Immature natural killer cell (primary cell): ENCODE measurements at regions not wholly inside any gene's neighbourhood (a gene's known extent, or its start where the extent isn't known, plus 50 kb on each side); places are given as distances from the start of the nearest gene placed in this dataset.

Source experiments
- DNase-seq, 3 donors: peaks; one replicate each; pipeline ENCODE4 v3.0.0; 2022; ENCODE audit warnings: mixed read lengths in 1 of 3
- H3K27ac Mint-ChIP-seq, 6 donors: one replicate each; pipeline ENCODE4 v1.8.0; 2020; ENCODE audit warnings: mixed read lengths in 6 of 6, mild to moderate bottlenecking in 5 of 6, inconsistent platforms in 4 of 6, moderate library complexity in 3 of 6
- H3K27me3 Mint-ChIP-seq, 3 donors: one replicate each; pipeline ENCODE4 v1.8.0; 2020 to 2021; ENCODE audit warnings: low read depth in 3 of 3, mild to moderate bottlenecking in 3 of 3, mixed read lengths in 3 of 3, moderate library complexity in 3 of 3, inconsistent platforms in 1 of 3
- H3K36me3 Mint-ChIP-seq, 3 donors: one replicate each; pipeline ENCODE4 v1.8.0; 2020; ENCODE audit warnings: mixed read lengths in 3 of 3, inconsistent platforms in 2 of 3, mild to moderate bottlenecking in 2 of 3
- H3K4me1 Mint-ChIP-seq, 2 donors: one replicate each; pipeline ENCODE4 v1.8.0; 2020; ENCODE audit warnings: inconsistent platforms in 2 of 2, mild to moderate bottlenecking in 2 of 2, mixed read lengths in 2 of 2, moderate library complexity in 1 of 2
- H3K4me3 Mint-ChIP-seq, 5 donors: one replicate each; pipeline ENCODE4 v1.8.0; 2020; ENCODE audit warnings: mild to moderate bottlenecking in 5 of 5, mixed read lengths in 5 of 5, inconsistent platforms in 3 of 5, moderate library complexity in 3 of 5
- H3K9me3 Mint-ChIP-seq, 6 donors: one replicate each; pipeline ENCODE4 v1.8.0; 2020; ENCODE audit warnings: mild to moderate bottlenecking in 6 of 6, mixed read lengths in 6 of 6, inconsistent platforms in 4 of 6, moderate library complexity in 3 of 6

DNA sequence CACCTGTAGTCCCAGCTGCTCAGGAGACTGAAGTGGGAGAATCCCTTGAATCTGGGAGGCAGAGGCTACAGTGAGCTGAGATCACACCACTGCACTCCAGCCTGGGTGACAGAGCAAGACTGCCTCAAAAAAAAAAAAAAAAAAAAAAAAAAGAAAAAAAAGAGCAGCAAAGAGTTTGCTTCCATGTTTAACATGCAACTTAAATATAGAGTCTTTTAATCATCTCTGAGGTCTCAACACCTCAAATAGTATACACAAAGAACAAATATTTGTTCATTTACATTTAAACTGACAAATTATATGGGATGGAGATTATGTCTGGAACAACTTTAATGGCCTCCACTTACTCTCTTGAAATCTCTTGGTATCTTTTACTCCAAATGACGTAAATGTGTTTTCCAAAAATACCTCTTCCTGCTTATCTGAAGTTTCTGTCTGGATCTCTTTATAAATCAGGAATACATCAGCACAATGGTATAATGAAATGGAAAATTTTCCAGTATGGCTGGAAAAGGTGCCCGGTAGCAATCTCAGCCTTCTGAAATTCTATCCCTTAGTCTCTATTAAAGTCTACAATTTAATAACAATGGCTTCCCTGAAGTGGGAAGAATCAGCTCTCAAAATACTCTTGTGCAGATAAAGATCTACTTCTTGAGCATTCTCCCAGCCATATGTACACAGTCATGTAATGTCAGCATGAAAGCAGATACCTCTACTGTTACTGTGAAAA lies 258.5 kb downstream of the OMA1 start:
- peaks cover 0 to 11% (median 0%) of the 10 kb centered on the region in 3 donors for H3K36me3 Mint-ChIP-seq
- peaks cover 0 to 2% (median 1%) of the 10 kb centered on the region in 3 donors for H3K27me3 Mint-ChIP-seq
- no peak overlapping the region for H3K27ac Mint-ChIP-seq
- no peak for DNase-seq
- no peaks in the 10 kb centered on the region for H3K4me1 Mint-ChIP-seq
- H3K4me3 Mint-ChIP-seq: no peak overlapping the region
- H3K9me3 Mint-ChIP-seq: no peaks in the 10 kb centered on the region

DNA sequence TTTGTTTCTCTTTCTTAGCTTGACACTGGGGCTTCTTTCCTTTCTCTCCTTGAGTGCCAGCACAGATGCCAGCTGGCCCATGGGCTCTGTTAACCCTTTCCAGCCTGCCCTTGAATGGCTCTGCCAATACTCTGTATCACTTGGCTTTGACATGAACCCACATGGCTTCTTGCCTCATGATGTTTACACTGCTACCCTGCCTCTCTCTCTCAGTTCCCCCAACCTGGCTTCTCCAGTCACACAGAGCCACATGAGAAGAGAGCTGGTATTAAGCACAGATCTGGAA lies 262.4 kb downstream of the OMA1 start:
- Mint-ChIP-seq H3K4me1 (no peaks in the 10 kb centered on the region), H3K36me3 (peaks cover 0 to 3% (median 0%) of the 10 kb centered on the region in 3 donors), H3K9me3 (no peaks in the 10 kb centered on the region), H3K27me3 (no peaks in the 10 kb centered on the region), H3K27ac (no peak overlapping the region), H3K4me3 (no peak overlapping the region)
- DNase-seq: no peak

DNA sequence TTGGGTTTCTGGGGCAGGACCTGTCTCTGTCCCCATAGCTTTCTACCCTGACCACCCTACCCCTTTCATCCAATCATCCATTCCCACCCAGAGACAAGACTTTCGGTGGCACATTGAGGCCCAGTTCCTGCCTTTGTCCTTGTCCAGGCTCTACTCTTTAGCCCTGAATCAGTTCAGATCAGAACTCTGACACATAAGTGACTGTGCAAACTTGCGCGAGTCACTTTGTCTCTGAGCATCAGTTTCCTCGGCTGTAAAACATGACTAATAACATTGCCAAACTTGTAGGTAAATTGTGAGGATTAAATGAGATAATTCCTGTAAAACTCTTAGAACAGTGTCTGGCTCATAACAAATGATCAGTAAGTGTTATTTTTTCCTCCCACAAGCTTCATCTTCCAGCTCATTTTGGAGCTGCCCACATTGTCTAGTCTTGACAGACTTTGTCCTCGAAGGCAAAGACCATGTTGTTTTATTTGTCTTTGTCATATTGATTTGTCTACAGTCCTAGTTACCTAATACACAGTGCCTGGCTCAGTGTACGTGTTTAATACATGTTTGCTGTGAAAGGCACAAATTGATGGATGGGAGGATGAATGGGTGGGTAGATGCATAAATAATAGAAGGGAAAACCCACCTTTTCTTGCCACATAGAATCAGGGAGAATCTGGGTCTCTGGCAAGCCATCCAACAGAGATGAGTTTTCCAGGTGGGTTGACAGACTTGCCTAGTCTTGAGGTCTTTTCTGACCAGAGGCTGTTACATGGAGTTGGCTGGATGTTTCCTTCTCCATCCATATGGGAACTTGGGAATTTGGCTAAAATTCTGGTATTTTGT lies 262.9 kb downstream of the OMA1 start:
- Mint-ChIP-seq H3K27ac (no peak overlapping the region), H3K36me3 (peaks cover 0 to 3% (median 0%) of the 10 kb centered on the region in 3 donors), H3K27me3 (no peaks in the 10 kb centered on the region), H3K9me3 (no peaks in the 10 kb centered on the region), H3K4me1 (no peaks in the 10 kb centered on the region), H3K4me3 (no peak overlapping the region)
- DNase-seq: no peak

DNA sequence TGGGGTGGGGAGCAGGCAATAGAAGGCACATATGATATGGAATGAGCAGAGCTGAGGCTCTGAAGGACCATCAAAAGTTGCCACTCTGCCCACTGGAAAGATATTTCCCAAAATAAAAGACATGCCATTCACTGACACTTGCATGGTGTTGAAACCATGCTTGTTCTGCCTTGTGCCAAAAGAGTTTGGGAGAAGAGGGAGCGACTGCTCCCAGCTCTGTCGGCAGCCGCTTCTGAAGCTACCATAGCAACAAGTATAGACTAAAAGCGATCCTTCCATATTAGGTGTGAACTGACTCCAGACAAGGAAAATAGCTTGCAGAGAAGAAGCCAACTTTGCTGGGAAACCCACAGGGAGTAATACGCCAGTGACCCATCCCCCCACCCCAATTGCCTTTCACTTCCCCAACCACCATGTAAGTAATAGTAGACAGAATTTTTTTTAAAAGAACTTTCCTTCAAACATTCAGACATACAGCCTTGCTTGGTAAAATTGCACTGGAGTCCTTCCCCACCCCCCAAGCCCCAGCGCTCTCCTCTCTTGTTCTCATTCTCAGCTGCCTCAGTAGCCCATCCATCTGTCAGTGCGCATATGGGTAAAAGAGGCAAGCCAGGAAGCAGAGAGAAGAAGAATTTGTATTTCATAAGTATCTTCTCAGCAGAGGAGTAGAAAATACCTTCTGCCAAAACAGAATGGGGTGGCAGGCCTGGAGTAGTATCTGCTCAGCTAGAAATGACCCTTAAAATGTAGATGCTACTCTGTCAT lies 263.7 kb downstream of the OMA1 start:
- DNase-seq: no peak
- Mint-ChIP-seq H3K4me1 (no peaks in the 10 kb centered on the region), H3K9me3 (no peaks in the 10 kb centered on the region), H3K27ac (no peak overlapping the region), H3K27me3 (no peaks in the 10 kb centered on the region), H3K4me3 (no peak overlapping the region), H3K36me3 (peaks cover 0 to 3% (median 0%) of the 10 kb centered on the region in 3 donors)

GRCh38 chr1:58266242-58266641 lies 280.3 kb downstream of the OMA1 start:
- H3K27me3 Mint-ChIP-seq: peaks cover 0 to 3% (median 2%) of the 10 kb centered on the region in 3 donors
- no peak for DNase-seq
- H3K27ac Mint-ChIP-seq: no peak overlapping the region
- H3K4me3 Mint-ChIP-seq: no peak overlapping the region
- H3K4me1 Mint-ChIP-seq: no peaks in the 10 kb centered on the region
- H3K9me3 Mint-ChIP-seq: peaks cover 0 to 2% (median under 1%) of the 10 kb centered on the region in 6 donors
- H3K36me3 Mint-ChIP-seq: peaks cover 0 to 6% (median 2%) of the 10 kb centered on the region in 3 donors

DNA sequence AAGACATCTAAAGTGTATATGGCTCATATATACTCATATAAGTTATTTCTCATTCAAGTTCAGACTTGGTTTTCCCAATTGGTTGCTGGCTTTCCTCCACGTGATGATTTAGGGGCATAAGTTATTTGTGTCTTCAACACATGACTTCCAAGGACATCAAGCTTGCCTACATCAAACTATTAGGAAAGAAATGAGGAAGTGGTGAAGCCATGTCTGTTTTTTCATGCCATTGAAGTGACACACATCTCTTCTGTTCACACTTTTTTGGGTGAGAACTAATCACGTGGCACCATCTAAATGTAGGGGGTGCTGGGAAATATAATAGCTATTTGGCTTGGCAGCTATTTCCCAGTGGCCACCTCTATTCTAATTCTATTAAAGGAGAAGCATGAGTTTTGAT lies 282.1 kb downstream of the OMA1 start:
- no peak for DNase-seq
- H3K4me3 Mint-ChIP-seq: no peak overlapping the region
- H3K27ac Mint-ChIP-seq: no peak overlapping the region
- peaks cover 0 to 3% (median 2%) of the 10 kb centered on the region in 3 donors for H3K27me3 Mint-ChIP-seq
- H3K4me1 Mint-ChIP-seq: no peaks in the 10 kb centered on the region
- peaks cover 0 to 2% (median under 1%) of the 10 kb centered on the region in 6 donors for H3K9me3 Mint-ChIP-seq
- H3K36me3 Mint-ChIP-seq: peaks cover 0 to 6% (median 3%) of the 10 kb centered on the region in 3 donors

DNA sequence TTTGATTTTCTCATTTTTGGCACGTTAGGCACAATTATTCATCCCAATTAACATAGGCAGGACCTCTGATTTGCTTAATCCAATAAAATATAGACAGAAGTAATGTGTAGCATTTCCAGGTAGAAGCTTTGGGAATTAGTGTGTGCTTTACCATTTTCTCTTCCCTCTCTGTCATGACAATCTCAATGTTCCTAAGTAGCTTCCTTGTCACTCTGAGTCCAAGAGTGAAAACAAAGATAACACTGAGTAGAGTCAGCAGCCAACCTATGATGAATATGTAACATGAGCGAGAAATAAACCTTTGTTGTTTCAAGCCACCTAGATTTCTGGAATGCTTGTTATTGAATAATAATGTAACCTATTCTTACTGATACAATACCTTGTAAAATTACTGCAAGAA lies 283.8 kb downstream of the OMA1 start:
- Mint-ChIP-seq H3K4me3 (no peak overlapping the region), H3K27me3 (peaks cover 0 to 3% (median 2%) of the 10 kb centered on the region in 3 donors), H3K36me3 (peaks cover 0 to 6% (median 3%) of the 10 kb centered on the region in 3 donors), H3K27ac (no peak overlapping the region), H3K4me1 (no peaks in the 10 kb centered on the region), H3K9me3 (peaks cover 0 to 2% (median under 1%) of the 10 kb centered on the region in 6 donors)
- DNase-seq: no peak

- Mint-ChIP-seq H3K36me3 (peaks cover 0 to 6% (median 3%) of the 10 kb centered on the region in 3 donors), H3K4me3 (no peak overlapping the region), H3K9me3 (peaks cover 0 to 5% (median 1%) of the 10 kb centered on the region in 6 donors), H3K27ac (no peak overlapping the region), H3K4me1 (no peaks in the 10 kb centered on the region), H3K27me3 (peaks cover 2 to 4% (median 4%) of the 10 kb centered on the region in 3 donors)
- DNase-seq: no peak
Observed at GRCh38 chr1:58258082-58258481, 288.4 kb downstream of the OMA1 start.

DNA sequence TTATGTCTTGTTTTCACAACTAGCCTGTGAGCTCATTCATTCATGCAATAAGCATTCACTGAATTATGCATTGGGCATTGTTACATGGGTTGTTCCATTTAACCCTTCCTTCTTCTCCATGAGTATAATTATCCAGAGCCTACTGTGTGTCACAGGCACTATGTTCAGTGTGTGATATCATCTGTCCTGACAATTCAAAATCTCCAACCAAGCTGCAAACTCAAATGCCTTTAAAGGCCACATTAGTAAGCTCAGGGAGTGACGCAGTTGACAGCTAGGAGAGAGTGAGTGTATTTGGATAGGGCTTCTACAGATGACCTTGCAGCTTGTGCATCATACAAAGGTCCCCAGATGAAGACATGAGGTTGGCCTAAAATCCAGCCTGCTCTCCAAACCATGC lies 289.5 kb downstream of the OMA1 start:
- no peak for DNase-seq
- Mint-ChIP-seq H3K27me3 (peaks cover 2 to 4% (median 3%) of the 10 kb centered on the region in 3 donors), H3K4me3 (no peak overlapping the region), H3K27ac (no peak overlapping the region), H3K9me3 (peaks cover 0 to 5% (median 1%) of the 10 kb centered on the region in 6 donors), H3K36me3 (peaks cover 0 to 6% (median 3%) of the 10 kb centered on the region in 3 donors), H3K4me1 (no peaks in the 10 kb centered on the region)

- H3K9me3 Mint-ChIP-seq: peaks cover 0 to 5% (median 1%) of the 10 kb centered on the region in 6 donors
- H3K27me3 Mint-ChIP-seq: peaks cover 2 to 4% (median 2%) of the 10 kb centered on the region in 3 donors
Observed at GRCh38 chr1:58256546-58256945, 290.0 kb downstream of the OMA1 start.

DNA sequence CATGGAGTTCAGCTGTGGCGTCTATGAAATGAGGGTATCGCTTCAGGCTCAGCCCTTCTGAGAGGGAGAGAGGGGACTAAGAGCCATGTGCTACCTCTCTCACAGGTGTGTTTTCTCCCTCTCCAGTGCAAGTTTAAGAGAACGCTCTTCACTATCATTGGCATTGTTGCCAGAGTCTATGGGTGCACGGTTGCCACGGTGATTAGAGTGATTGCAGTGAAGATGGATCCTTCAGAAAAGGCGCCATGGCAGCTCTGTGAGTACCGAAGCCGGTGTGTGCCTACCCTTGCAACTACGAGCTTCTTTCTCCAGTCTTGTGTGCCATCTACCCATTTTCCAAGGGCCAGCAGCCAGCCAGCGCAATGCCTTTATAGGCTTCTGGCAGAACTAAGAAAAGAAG lies 290.5 kb downstream of the OMA1 start:
- H3K27ac Mint-ChIP-seq: no peak overlapping the region

More at GRCh38 chr1:58256546-58256945, 290.0 kb downstream of the OMA1 start:
- Mint-ChIP-seq H3K4me1 (no peaks in the 10 kb centered on the region), H3K36me3 (peaks cover under 1 to 6% (median 3%) of the 10 kb centered on the region in 3 donors), H3K27ac (no peak overlapping the region), H3K4me3 (no peak overlapping the region)
- DNase-seq: no peak

DNA sequence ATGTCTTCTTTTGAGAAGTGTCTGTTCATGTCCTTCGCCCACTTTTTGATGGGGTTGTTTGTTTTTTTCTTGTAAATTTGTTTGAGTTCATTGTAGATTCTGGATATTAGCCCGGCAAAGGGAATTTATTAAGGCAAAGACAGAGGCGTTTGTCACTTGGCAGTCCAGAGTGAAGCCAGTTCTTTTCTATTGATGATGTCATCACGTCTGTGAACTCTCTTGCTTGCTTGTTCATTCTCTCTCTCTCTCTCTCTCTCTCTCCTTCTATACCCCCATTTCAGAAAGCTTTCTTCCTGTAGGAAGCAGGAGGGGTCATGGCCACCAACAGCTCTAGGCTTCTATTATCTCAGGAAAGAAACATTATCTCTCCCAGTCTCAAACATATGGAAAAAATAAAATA lies 291.3 kb downstream of the OMA1 start:
- H3K27ac Mint-ChIP-seq: no peak overlapping the region
- peaks cover 0 to 5% (median 3%) of the 10 kb centered on the region in 3 donors for H3K36me3 Mint-ChIP-seq
- DNase-seq: no peak
- peaks cover 0 to 5% of the 10 kb centered on the region in 2 donors for H3K4me1 Mint-ChIP-seq
- H3K27me3 Mint-ChIP-seq: peaks cover 2 to 4% (median 2%) of the 10 kb centered on the region in 3 donors
- no peak overlapping the region for H3K4me3 Mint-ChIP-seq
- peaks cover 0 to 5% (median 1%) of the 10 kb centered on the region in 6 donors for H3K9me3 Mint-ChIP-seq

More for the DNA sequence above, 290.5 kb downstream of the OMA1 start:
- Mint-ChIP-seq H3K9me3 (peaks cover 0 to 5% (median 1%) of the 10 kb centered on the region in 6 donors), H3K4me1 (no peaks in the 10 kb centered on the region), H3K36me3 (peaks cover 0 to 5% (median 3%) of the 10 kb centered on the region in 3 donors), H3K27me3 (peaks cover 2 to 4% (median 2%) of the 10 kb centered on the region in 3 donors), H3K4me3 (no peak overlapping the region)
- DNase-seq: no peak

DNA sequence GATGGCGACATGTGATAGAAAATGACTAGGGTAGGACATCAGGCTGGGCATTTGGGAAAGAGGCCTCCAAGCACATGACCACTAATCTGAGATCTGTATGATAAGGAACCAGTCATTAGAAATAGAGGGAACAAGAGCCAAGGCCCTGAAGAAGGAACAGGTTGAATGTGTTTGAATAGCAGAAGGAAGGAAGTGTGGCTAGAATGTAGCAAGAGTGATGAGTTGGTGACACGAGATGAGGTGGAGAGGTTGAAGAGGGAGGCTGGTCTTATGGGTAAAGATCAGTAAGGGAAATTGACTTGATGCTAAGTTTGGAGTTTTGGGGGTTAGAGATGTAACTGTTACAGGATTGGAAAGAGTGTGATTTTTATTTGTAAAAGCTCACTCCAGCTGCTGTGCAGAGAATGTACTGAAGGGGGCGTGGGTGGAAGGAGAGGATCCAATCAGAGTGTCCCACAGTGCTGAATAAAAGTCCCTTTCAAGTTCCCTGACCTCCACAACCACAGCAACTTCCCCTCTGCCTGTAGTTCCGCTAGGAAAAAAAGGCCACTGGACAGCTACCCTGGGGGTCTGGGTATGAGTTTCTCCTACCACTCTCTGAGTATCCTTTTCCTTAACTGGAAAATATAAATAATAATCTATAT lies 295.0 kb downstream of the OMA1 start:
- H3K27me3 Mint-ChIP-seq: peaks cover 5 to 16% (median 8%) of the 10 kb centered on the region in 3 donors
- no peak for DNase-seq

More for the DNA sequence above, 295.0 kb downstream of the OMA1 start:
- Mint-ChIP-seq H3K36me3 (peaks cover 0 to 5% (median 3%) of the 10 kb centered on the region in 3 donors), H3K4me3 (no peak overlapping the region), H3K4me1 (peaks cover 0 to 16% of the 10 kb centered on the region in 2 donors), H3K9me3 (peaks cover 0 to 5% (median 1%) of the 10 kb centered on the region in 6 donors), H3K27ac (peak overlapping the region in 1 of 6 donors; percentile 26)
